Kidney epithelial cell (primary cell): ENCODE measurements at regions not wholly inside any gene's neighbourhood (a gene's known extent, or its start where the extent isn't known, plus 50 kb on each side); places are given as distances from the start of the nearest gene placed in this dataset.

Experiments
- DNase-seq: peaks from one replicate; pipeline ENCODE4 v3.0.0-alpha.2; 2010; ENCODE audit warnings: low read depth
- H3K27me3 ChIP-seq: 2 replicates; pipeline ENCODE4 v1.6.0; 2011; ENCODE audit warnings: low read length; ENCODE audit not compliant: control insufficient read depth, insufficient read depth
- H3K36me3 ChIP-seq: 2 replicates; pipeline ENCODE4 v1.5.1; 2011; ENCODE audit warnings: low read length; ENCODE audit not compliant: control insufficient read depth, insufficient read depth
- H3K4me3 ChIP-seq: 2 replicates; pipeline ENCODE4 v1.5.1; 2011; ENCODE audit warnings: low read depth, mild to moderate bottlenecking, control low read depth, low read length
- CTCF ChIP-seq: IDR thresholded peaks from 2 replicates; pipeline ENCODE4 v1.5.1; 2011; ENCODE audit warnings: mild to moderate bottlenecking, moderate library complexity, low read length, control low read depth, inconsistent platforms; ENCODE audit not compliant: insufficient read depth, poor library complexity, severe bottlenecking

- no peak for TF ChIP-seq CTCF
- DNase-seq, result no peak
- Histone ChIP-seq H3K4me3 (no peak overlapping the region), H3K36me3 (no peaks in the 10 kb centered on the region), H3K27me3 (no peaks in the 10 kb centered on the region)
Observed at GRCh38 chr9:75448955-75449354, 360.6 kb downstream of the OSTF1 start.

- no peak overlapping the region for H3K4me3 ChIP-seq
- no peak for TF ChIP-seq CTCF
Observed at GRCh38 chr9:75451045-75451444, 362.7 kb downstream of the OSTF1 start.

GRCh38 chr9:75451505-75451904, 363.2 kb downstream of the OSTF1 start:
- Histone ChIP-seq H3K36me3 (no peaks in the 10 kb centered on the region), H3K4me3 (no peak overlapping the region), H3K27me3 (no peaks in the 10 kb centered on the region)
- peak; percentile 2 for DNase-seq
- no peak for TF ChIP-seq CTCF

More at GRCh38 chr9:75451045-75451444, 362.7 kb downstream of the OSTF1 start:
- no peaks in the 10 kb centered on the region for H3K27me3 ChIP-seq
- H3K36me3 ChIP-seq, result no peaks in the 10 kb centered on the region
- DNase-seq, result no peak

GRCh38 chr9:75452512-75452911, 364.2 kb downstream of the OSTF1 start:
- no peak for DNase-seq
- TF ChIP-seq CTCF, result no peak
- Histone ChIP-seq H3K36me3 (no peaks in the 10 kb centered on the region), H3K27me3 (no peaks in the 10 kb centered on the region), H3K4me3 (no peak overlapping the region)

- TF ChIP-seq CTCF, result no peak
- no peak for DNase-seq
- no peaks in the 10 kb centered on the region for H3K27me3 ChIP-seq
- H3K4me3 ChIP-seq, result no peak overlapping the region
- H3K36me3 ChIP-seq, result no peaks in the 10 kb centered on the region
Observed at GRCh38 chr9:75454043-75454442, 365.7 kb downstream of the OSTF1 start.

GRCh38 chr9:75454891-75455290, 366.6 kb downstream of the OSTF1 start:
- no peaks in the 10 kb centered on the region for H3K27me3 ChIP-seq
- no peak overlapping the region for H3K4me3 ChIP-seq
- no peak for TF ChIP-seq CTCF
- DNase-seq, result no peak
- H3K36me3 ChIP-seq, result no peaks in the 10 kb centered on the region
